Stimulated activated CD4-positive, alpha-beta T cell treated with anti-CD3 and anti-CD28 coated beads, Interleukin-12 subunit alpha, Interleukin-12 subunit beta, amount 100 ng/mL, for 48 hours (primary cell): ENCODE measurements at regions not wholly inside any gene's neighbourhood (a gene's known extent, or its start where the extent isn't known, plus 50 kb on each side); places are given as distances from the start of the nearest gene placed in this dataset.
"Not testable (repeated sequence)": the region's sequence is repeated elsewhere in the genome, so short reads cannot be mapped to it uniquely, and the experiment has no call there.

ENCODE experiments used
- DNase-seq, 3 donors: peaks; one replicate each; pipeline ENCODE4 v3.0.0-alpha.2; 2020; ENCODE audit warnings: low read depth in 2 of 3, low spot score in 1 of 3

DNA sequence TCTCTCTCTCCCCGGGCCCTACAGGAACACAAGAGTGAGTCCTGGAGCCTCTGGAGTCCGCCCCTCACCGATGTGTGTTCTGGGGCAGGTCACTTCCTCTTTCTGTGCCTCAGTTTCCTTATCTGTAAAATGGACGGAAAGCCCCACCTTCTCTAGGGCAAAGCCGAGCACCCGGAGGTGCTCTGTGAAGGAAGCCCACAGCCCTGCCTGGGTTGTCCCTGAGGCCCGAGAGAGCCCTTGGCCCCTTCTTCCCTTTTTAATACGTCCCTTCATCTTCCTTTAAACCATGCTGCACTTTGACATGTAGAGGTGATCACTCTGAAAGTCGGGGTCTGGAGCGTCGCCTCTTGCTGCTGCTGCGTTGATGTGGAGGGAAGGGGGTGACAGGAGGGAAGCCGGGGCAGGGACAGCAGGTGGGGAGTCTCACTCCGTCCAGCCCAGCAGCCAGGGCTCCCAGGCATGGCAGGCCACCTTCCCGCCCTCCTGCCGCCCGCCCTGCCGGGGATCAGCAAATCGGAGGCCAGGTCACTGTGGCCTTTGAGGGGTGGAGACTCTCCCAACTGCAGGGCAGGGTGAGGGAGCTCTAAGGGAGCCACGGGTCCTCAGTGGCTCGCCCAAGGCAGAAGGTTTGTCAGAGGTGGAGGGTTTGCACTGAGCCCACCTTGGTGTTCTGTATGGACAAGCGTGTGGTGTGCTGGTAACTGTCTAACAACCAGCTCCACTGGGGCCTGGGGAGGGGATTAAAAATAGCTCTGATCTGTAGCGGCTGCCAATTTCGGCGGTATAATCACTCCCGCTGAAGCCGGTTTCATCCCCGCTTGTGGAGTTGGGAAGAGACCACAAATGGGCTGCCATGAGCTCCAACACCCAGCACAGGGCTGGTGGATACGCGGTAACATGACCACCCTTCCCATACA, 135.9 kb upstream of the ID2 start:
- DNase-seq, result no peak

- DNase-seq, result no peak
Observed at GRCh38 chr2:8546612-8547283, 135.1 kb upstream of the ID2 start.

GRCh38 chr2:8547284-8548064, 134.4 kb upstream of the ID2 start:
- DNase-seq, result no peak

DNA sequence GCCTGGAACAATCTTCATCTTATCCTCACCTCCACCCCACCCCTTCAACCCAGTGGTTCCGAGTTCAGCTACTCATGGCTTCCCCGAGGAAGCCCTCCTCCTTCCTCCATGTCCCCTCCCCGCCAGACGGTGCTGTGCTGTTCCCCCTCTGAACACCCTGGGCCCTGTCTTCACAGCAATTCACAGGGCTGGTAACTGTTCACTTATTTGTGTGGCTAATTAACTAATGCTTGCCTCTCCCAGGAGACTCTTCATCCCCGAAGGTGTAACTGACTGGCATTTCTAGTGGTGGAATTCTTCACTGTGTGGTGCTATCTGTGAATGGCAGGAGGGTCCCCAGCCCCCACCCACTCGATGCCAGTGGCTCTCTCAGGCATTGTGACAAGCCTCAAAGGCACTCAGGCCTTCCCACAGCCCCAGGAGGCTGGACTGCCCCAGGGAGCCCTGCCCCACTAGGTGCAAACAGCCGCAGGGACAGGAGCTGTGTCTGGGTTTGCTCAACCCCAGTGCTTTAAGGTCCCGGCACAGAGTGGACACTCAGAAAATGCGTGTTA, 133.7 kb upstream of the ID2 start:
- no peak for DNase-seq

DNA sequence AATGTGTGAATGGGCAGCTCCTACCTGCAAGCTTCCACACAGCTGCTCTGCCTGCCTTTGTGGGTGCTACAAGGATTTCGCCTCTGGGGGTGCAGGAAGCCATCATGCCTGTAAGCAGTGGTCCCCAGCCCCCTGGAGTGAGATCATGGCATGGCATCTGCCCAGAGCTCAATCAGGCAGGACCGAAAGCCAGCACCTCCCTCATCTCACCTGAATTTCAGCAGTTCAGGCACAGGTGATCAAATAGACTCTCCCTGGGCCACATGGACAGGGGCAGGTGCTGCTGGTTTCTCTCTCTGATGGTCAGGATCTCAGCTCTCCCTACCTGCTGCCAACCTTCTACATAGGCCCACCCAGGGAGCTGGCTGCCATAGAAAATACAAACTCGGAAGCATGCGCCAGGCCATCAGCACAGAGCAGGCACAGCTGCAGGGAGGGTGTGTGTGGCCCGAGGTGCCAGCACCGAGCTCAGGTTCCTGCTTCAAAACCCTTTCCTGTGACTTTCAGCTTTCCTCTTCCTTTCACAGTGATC, 133.2 kb upstream of the ID2 start:
- DNase-seq, result no peak

DNA sequence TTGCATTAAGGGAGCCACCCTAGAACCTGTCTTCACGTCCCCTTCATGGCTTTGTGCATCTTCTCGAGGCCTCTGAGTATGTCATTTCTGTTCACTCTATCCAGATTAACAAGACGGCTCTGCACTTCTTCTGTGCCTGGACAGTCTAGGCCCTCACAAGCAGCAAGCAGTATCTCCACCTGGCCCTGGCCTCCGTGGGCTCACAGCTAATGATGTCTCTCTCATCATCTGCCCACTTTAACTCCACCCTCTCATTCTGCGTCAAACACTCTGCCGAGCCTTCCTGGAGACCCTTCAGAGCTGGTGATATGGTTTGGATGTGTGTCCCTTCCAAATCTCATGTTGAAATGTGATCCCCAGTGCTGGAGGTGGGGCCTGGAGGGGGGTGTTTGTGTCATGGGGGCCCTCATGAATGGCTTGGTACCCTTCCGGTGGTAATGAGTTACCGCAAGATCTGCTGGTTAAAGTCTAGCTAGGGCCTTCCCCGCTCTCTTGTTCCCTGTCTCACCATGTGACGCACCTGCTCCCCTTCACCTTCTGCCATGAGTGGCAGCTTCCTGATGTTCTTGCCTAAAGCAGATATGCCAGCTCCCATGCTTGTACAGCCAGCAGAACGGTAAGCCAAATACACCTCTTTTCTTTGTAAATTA, 132.5 kb upstream of the ID2 start:
- DNase-seq, result no peak

DNA sequence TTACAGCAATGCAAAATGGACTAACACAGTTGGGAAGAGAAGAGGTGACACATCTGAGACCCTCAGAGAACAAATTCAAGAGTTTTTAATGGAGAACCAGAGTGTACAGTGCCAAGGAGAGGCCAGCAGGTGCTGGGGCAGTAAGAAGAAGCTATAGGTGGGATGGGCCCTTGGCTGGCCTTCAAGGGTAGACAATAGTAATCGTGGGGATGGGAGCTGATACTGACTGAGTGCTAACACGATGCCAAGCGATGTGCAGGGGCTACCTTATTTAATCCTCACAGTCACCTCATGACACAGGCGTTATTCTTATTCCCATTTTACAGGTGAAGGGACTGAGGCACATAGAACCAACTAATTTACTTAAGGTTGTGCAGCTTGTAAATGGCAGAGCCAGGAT, 131.9 kb upstream of the ID2 start:
- no peak for DNase-seq

- DNase-seq, result no peak
Observed at GRCh38 chr2:8550481-8550880, 131.4 kb upstream of the ID2 start.

- DNase-seq, result no peak
Observed at GRCh38 chr2:8550937-8551621, 130.8 kb upstream of the ID2 start.

GRCh38 chr2:8551622-8552074, 130.2 kb upstream of the ID2 start:
- no peak for DNase-seq

- DNase-seq, result no peak
Observed at GRCh38 chr2:8552293-8552801, 129.5 kb upstream of the ID2 start.

GRCh38 chr2:8553643-8554042, 128.2 kb upstream of the ID2 start:
- no peak for DNase-seq

GRCh38 chr2:8554296-8554806, 127.5 kb upstream of the ID2 start:
- no peak for DNase-seq

GRCh38 chr2:8555543-8555942, 126.3 kb upstream of the ID2 start:
- DNase-seq, result no peak

- DNase-seq, result no peak
Observed at GRCh38 chr2:8558096-8558495, 123.8 kb upstream of the ID2 start.

- DNase-seq, result no peak
Observed at GRCh38 chr2:8558956-8559355, 122.9 kb upstream of the ID2 start.

DNA sequence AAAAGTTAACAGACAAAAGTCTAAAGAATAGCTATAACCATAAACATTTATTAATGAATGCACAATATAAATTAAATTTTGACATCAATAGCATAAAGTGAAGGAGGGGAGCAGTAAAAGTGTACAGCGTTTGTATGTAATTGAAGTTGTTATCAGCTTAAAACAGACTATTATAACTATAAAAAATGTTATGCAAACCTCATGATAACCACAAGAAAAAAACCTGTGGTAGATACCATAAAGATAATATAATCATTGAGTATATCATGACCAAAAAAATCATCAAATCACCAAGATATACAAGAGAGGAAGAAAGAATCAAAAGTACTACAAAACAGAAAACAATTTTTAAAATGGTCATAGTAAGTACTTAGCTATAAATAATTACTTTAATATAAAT, 122.1 kb upstream of the ID2 start:
- no peak for DNase-seq

DNA sequence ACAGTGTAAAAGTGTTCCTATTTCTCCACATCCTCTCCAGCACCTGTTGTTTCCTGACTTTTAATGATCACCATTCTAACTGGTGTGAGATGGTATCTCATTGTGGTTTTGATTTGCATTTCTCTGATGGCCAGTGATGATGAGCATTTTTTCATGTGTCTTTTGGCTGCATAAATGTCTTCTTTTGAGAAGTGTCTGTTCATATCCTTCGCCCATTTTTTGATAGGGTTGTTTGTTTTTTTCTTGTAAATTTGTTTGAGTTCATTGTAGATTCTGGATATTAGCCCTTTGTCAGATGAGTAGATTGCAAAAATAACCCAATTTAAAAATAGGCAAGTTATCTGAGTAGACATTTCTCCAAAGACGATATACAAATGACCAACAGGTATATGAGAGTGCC, 120.2 kb upstream of the ID2 start:
- DNase-seq, result not testable (repeated sequence)

DNA sequence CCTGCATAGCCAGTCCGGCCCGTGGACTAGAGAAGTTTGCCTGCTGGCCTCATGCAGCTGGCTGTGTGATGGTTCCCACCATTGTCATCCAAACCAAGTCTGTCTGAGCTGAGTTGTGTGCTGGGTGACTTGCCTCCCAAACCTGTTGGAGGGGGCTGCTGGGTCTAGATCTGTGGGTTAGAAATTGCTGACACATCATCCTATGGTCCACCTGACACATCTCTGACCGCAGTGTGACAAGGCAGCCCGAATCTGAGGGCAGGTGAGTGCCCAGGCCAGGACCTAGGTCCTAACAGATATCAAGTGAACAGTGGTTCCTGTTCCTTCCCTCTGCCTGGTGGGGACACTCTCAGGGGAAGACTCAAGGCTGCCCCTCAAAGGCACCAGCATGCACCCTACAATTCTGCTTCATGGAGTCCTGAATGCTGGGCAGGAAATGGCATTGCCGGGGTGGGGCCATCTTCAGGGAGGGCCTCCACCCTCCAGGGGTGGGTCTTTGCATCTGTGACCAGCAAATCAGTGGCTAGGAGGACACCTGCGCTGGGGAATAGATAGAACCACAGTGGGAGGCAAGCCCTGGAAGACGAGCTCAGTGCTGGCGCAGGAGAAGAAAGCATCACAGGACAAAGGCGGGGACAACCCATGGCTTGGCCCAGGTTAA, 117.9 kb upstream of the ID2 start:
- no peak for DNase-seq
